HUES6 (cell line): ENCODE measurements at regions not wholly inside any gene's neighbourhood (a gene's known extent, or its start where the extent isn't known, plus 50 kb on each side); places are given as distances from the start of the nearest gene placed in this dataset.

Source experiments
- H3K27ac ChIP-seq: 2 replicates; pipeline ENCODE4 v1.7.0; 2013; ENCODE audit warnings: low read depth, mild to moderate bottlenecking, low read length, inconsistent platforms
- H3K27me3 ChIP-seq: 2 replicates; pipeline ENCODE4 v1.6.1; 2013; ENCODE audit warnings: low read length; ENCODE audit not compliant: control insufficient read depth, insufficient read depth
- H3K36me3 ChIP-seq: 2 replicates; pipeline ENCODE4 v1.6.1; 2013; ENCODE audit warnings: low read length; ENCODE audit not compliant: control insufficient read depth, insufficient read depth
- H3K4me1 ChIP-seq: 2 replicates; pipeline ENCODE4 v1.6.1; 2013; ENCODE audit warnings: low read length; ENCODE audit not compliant: control insufficient read depth, insufficient read depth
- H3K4me3 ChIP-seq: 2 replicates; pipeline ENCODE4 v1.5.1; 2013; ENCODE audit warnings: low read depth, low read length
- H3K9ac ChIP-seq: one replicate; pipeline ENCODE4 v1.6.1; 2013; ENCODE audit warnings: mild to moderate bottlenecking, low read length
- H3K9me3 ChIP-seq: 2 replicates; pipeline ENCODE4 v1.6.1; 2013; ENCODE audit warnings: low read depth, low read length; ENCODE audit not compliant: control insufficient read depth, insufficient read depth

DNA sequence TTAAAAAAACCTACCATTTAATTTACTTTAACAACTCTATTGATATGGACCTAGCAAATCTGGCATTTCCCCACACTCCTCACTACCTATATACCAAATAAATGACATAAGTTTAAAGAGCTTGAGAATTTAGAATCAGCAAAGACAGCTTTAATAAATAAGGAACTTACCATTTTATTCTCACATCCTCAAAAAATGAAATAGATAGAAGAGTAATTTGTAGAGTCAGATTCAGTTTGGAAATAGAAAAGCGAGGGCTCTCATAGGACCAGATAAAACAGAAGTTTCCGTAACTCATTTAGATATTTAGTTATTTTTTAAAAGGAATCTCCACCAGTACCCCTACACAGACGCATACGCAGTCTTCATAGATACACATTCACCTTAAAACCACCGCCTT is 117.9 kb downstream of the RGS2 start:
- H3K36me3 ChIP-seq: no peaks in the 10 kb centered on the region
- no peaks in the 10 kb centered on the region for H3K27me3 ChIP-seq
- no peak overlapping the region for H3K27ac ChIP-seq
- peaks cover 15% of the 10 kb centered on the region for H3K4me1 ChIP-seq
- H3K9me3 ChIP-seq: no peaks in the 10 kb centered on the region
- no peak overlapping the region for H3K4me3 ChIP-seq
- H3K9ac ChIP-seq: no peak overlapping the region

DNA sequence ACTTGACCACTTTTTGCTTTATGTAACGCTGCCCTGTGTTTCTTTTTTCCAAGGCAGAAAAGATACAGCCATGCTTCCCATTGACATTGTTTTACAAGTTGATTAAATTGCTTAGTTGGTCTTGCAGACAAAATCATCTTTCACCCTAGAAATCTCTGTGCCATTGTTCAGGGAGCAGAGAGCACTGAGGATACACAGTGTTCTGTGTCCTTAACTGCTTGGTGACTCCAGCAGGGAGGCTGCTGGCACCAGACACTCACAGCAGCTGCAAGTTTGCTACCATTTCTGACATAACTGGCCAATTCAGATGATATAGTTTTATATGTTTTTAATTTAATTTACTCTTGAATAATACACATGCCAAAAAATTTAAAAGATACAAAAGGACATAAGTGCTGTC is 118.7 kb downstream of the RGS2 start:
- Histone ChIP-seq H3K36me3 (no peaks in the 10 kb centered on the region), H3K27ac (no peak overlapping the region), H3K4me1 (peaks cover 15% of the 10 kb centered on the region), H3K27me3 (no peaks in the 10 kb centered on the region), H3K9me3 (no peaks in the 10 kb centered on the region), H3K9ac (no peak overlapping the region), H3K4me3 (no peak overlapping the region)

DNA sequence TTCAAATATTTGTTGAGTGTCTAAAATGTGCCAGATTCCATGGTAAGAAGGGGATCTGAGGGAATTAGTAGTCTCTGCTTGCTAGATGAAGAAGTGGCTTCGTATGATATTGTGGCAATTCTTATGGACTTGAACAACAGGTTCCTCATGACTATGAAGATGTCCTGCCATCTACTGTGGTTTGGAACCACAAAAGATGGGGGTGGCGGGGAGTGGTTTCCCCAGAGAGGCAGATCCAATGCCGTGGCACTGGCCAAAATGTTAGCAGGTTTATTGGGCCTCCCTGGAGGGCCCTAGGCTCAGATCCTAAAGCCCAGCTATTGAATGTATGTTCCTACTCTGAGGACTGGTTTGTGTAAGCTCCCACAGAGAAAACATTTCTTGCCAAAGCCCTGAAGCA is 120.8 kb downstream of the RGS2 start:
- Histone ChIP-seq H3K9me3 (no peaks in the 10 kb centered on the region), H3K27me3 (no peaks in the 10 kb centered on the region), H3K4me1 (peaks cover 15% of the 10 kb centered on the region), H3K4me3 (no peak overlapping the region), H3K9ac (no peak overlapping the region), H3K36me3 (no peaks in the 10 kb centered on the region), H3K27ac (no peak overlapping the region)

DNA sequence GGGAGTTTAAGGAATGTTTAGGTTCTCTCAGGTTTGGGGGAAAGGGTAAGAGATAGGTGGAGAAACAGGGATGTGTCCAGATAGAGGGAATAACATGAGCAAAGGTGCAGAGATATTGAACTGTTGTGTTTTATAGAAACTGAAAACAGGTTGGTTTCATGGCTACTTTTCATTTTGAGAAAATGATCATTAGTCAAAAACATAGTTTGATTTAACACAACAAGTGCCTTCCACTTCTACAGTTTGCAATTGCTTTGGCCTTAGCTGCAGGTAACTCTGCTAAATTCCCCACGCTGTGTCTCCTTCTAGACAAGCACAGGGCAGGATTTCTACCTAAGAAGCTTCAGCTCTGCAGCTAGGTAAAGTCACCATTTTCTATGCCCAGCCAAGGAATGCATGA is 124.9 kb downstream of the RGS2 start:
- H3K27me3 ChIP-seq: no peaks in the 10 kb centered on the region
- H3K4me1 ChIP-seq: peaks cover 15% of the 10 kb centered on the region

DNA sequence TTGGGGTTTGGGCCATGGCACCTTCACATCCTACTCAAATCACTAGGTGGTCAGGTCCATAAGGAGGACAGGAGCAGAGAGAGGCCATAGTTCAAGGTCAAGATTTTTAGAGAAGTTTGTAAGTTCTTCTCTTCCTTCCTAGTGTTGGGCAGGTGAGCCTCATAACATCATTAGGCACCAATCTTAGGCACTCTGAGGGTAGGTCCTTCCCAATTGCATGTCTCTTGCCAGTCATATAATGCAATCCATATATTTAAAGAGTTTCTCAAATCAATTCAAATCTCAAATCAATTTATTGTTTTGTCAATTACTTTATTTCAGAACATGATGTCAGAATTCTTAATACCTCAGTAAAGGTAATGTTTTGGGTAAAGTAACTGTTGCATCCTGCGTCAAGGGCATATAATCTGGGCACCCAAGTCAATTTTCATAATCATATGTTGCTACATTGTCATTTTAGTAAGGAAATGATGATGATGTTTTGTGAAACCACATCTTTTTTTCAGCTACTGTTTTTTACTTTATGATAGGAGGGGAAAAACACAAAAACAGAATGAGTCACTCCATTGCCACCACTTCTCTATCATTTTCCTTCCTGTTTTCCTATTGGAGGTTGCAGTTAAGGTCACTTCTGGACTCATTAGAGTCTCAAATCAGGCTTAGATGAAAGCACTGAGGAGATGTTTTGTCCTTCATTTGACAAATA is 122.7 kb downstream of the UCHL5 start:
- Histone ChIP-seq H3K27me3 (no peaks in the 10 kb centered on the region), H3K4me1 (no peaks in the 10 kb centered on the region), H3K36me3 (no peaks in the 10 kb centered on the region), H3K9ac (no peak overlapping the region), H3K27ac (no peak overlapping the region), H3K4me3 (no peak overlapping the region), H3K9me3 (no peaks in the 10 kb centered on the region)

More for the DNA sequence above, 124.9 kb downstream of the RGS2 start:
- Histone ChIP-seq H3K9me3 (no peaks in the 10 kb centered on the region), H3K27ac (no peak overlapping the region), H3K36me3 (no peaks in the 10 kb centered on the region), H3K9ac (no peak overlapping the region), H3K4me3 (no peak overlapping the region)

DNA sequence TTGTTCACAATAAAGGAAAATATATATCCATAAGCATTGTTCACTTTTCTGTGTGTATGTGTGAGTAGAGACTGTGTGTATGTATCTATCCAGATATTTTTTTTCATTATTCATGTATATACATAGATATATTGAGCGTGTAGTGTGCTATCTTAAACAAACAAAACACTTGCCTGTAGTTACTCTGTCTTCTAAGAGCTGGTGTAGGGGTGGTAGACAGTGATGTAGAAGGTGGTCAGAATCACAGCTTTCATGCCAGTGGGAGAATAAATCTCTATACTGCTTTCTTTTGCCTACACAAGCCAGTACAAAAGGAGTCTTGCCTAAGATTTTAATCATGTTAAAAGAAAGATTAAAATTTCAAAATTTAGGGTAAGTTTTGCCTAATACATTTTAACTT is 122.0 kb downstream of the UCHL5 start:
- Histone ChIP-seq H3K9me3 (no peaks in the 10 kb centered on the region), H3K27me3 (no peaks in the 10 kb centered on the region), H3K9ac (no peak overlapping the region), H3K4me3 (no peak overlapping the region), H3K27ac (no peak overlapping the region), H3K4me1 (no peaks in the 10 kb centered on the region), H3K36me3 (no peaks in the 10 kb centered on the region)

DNA sequence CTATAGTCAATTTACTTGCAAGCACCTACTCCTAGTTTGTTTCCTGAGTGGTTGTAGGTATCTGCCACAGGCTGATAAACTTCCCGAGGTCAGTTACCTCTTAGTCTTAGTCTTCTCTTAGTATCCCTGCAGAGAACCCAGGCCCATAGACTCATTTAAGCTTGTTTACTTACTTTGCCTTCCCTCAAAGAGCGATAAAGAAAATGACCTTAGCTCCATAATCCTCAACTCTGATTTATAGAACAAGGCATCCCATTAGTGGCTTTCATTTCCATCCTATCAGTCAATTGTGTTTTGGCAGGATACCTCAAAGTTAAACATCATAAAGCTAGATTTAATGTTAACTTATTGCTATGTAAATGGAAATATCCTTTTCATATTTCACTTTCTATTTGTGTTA is 119.7 kb downstream of the UCHL5 start:
- Histone ChIP-seq H3K36me3 (no peaks in the 10 kb centered on the region), H3K9ac (no peak overlapping the region), H3K27me3 (no peaks in the 10 kb centered on the region), H3K4me1 (no peaks in the 10 kb centered on the region), H3K4me3 (no peak overlapping the region), H3K27ac (no peak overlapping the region), H3K9me3 (no peaks in the 10 kb centered on the region)

DNA sequence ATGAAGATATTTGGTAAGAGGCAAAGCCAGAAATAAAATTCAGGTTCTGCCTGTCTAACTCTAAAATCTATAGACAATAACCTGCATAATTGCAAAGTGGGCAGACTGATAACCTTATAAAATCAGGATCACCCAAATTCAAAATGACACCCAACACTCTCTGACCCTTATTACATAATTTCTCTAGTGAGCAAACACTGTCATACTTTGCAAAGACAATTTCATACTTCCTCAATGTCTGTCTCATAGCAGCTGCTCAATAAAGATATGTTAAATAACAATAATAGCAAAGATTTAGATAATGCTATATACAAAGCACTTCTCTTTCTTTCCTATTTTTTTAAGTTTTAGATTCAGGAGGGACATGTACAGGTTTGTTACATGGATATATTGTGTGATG is 118.5 kb downstream of the UCHL5 start:
- no peaks in the 10 kb centered on the region for H3K27me3 ChIP-seq
- H3K36me3 ChIP-seq: no peaks in the 10 kb centered on the region
- no peak overlapping the region for H3K27ac ChIP-seq
- no peaks in the 10 kb centered on the region for H3K4me1 ChIP-seq
- no peak overlapping the region for H3K9ac ChIP-seq
- no peak overlapping the region for H3K4me3 ChIP-seq
- no peaks in the 10 kb centered on the region for H3K9me3 ChIP-seq

DNA sequence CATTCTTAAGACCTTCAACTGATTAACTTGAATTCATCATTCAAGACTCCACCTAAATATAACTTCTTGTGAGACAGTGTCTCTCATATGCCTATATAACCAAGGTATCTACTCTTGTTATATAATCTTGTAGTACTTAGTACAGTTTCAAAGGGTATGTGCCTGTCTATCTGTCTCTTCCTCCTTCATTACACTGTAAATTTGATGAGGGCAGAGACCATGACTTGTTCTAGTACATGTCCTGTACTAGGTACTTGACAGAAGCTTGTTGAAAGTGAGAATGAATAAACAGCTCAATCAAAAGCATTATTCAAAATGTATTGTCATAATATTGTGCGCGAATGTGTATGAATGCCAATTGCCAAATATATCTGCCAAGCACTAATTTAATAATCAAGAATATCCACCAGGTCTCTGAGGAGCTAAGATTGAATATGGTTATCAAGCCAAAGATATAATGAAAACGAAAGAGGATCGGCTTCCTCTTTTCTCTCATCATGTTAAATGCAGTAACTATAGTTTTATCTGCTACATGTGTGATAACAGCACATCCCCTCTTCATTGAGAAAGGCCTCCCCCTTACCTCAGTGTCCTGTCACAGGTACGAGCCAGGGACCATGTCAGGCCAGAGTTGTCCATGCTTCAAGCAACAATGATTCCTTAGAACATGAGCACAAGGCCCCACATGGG is 117.3 kb downstream of the UCHL5 start:
- H3K27me3 ChIP-seq: no peaks in the 10 kb centered on the region
- H3K9me3 ChIP-seq: no peaks in the 10 kb centered on the region
- H3K4me3 ChIP-seq: no peak overlapping the region
- H3K9ac ChIP-seq: no peak overlapping the region
- no peaks in the 10 kb centered on the region for H3K4me1 ChIP-seq
- H3K36me3 ChIP-seq: no peaks in the 10 kb centered on the region
- H3K27ac ChIP-seq: no peak overlapping the region

DNA sequence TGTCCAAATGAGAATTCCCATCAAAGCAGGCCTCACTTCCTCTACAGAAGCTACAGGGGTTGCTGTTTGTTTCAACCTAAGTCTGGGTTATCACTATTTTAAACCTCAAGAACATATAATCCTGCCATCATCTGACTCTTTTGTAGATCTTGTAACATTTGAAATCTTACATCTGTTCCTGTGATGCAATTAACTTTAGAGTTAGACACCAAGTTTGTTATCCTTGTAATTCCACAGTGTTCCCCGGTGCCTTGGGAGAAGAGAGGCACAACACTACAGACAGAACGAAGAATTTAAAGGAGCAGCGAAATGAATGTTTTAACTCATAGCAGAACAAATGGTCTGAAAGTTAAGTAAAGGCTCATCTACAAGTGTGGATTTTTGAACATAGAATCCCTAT is 116.1 kb downstream of the UCHL5 start:
- Histone ChIP-seq H3K4me3 (no peak overlapping the region), H3K4me1 (no peaks in the 10 kb centered on the region), H3K36me3 (no peaks in the 10 kb centered on the region), H3K27me3 (no peaks in the 10 kb centered on the region), H3K27ac (no peak overlapping the region), H3K9ac (no peak overlapping the region), H3K9me3 (no peaks in the 10 kb centered on the region)

DNA sequence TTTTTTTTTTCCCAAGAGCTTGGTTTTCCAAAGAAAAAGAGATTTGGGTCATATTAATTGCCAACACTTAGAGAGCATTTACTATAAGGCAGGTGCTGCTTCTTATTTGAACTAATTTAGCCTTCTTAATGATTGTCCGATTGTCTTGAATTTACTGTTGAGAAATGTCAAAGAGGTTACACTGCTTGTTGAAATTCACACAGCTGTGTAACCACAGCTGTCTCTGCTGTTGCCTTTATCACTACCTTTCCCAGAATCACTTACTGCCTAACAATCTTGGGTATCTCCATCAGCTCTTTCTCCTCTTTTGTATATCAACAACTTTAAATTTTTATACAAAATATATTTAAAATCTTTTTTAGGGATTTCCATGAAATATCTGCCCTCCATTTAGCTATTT is 115.6 kb downstream of the UCHL5 start:
- H3K27ac ChIP-seq: no peak overlapping the region
- H3K27me3 ChIP-seq: no peaks in the 10 kb centered on the region
- H3K4me1 ChIP-seq: no peaks in the 10 kb centered on the region
- no peak overlapping the region for H3K9ac ChIP-seq
- H3K9me3 ChIP-seq: no peaks in the 10 kb centered on the region
- no peaks in the 10 kb centered on the region for H3K36me3 ChIP-seq
- no peak overlapping the region for H3K4me3 ChIP-seq
